SK-N-SH (cell line): ENCODE measurements at regions not wholly inside any gene's neighbourhood (a gene's known extent, or its start where the extent isn't known, plus 50 kb on each side); places are given as distances from the start of the nearest gene placed in this dataset.
A peak's percentile ranks its signal among the peaks of the same experiment; 100 is the strongest.

Experiments
- CTCF ChIA-PET: fragments of 300-600, 350-600 bp; formaldehyde crosslinking; extraction: SDS; loops from one replicate; lab custom pipeline; 2021; lab: Yijun Ruan, JAX
- POLR2A ChIA-PET: fragments of 350-600 bp; sonication (Branson Sonifier 250); formaldehyde crosslinking; extraction: SDS; loops from one replicate; lab custom pipeline; 2020; ENCODE audit warnings: antibody characterized with exemption, inconsistent platforms; lab: Yijun Ruan, JAX
- DNase-seq: peaks from one replicate; pipeline ENCODE4 v3.0.0; 2012
- H2AFZ ChIP-seq: fragments of 200-600 bp; sonication (generic); 2 replicates; pipeline ENCODE4 v1.8.1; 2016; ENCODE audit warnings: antibody characterized with exemption, mild to moderate bottlenecking, low read depth
- H3F3A ChIP-seq: fragments of 200-600 bp; sonication (generic); replicated peaks from 2 replicates; pipeline ENCODE3; 2016; ENCODE audit warnings: antibody characterized with exemption, mild to moderate bottlenecking; ENCODE audit not compliant: insufficient read depth
- H3K27ac ChIP-seq, 2 experiments: fragments of 200-500 bp in 1 of 2; fragments of 200-600 bp in 1 of 2; sonication (Bioruptor generic) in 1 of 2; sonication (generic), shearing (Covaris generic) in 1 of 2; 2 replicates each; pipeline versions ENCODE4 v1.5.1 to v1.6.1; 2014 to 2016; ENCODE audit warnings: low read depth in 2 of 2, inconsistent platforms in 1 of 2, low read length in 1 of 2, mild to moderate bottlenecking in 1 of 2, mixed read lengths in 1 of 2
- H3K27me3 ChIP-seq: fragments of 200-600 bp; sonication (generic), shearing (Covaris generic); 2 replicates; pipeline ENCODE4 v1.6.1; 2016; ENCODE audit warnings: mixed run types; ENCODE audit not compliant: insufficient read depth
- H3K36me3 ChIP-seq, 2 experiments: fragments of 200-500 bp in 1 of 2; fragments of 200-600 bp in 1 of 2; sonication (Bioruptor generic) in 1 of 2; sonication (generic) in 1 of 2; replicated peaks in 1 of 2; 2 replicates each; pipeline versions ENCODE3 to v1.5.1; 2014 to 2016; ENCODE audit warnings: low read length in 1 of 2, mild to moderate bottlenecking in 1 of 2; ENCODE audit not compliant: insufficient read depth in 2 of 2, control insufficient read depth in 1 of 2
- H3K4me1 ChIP-seq, 2 experiments: fragments of 200-500 bp in 1 of 2; fragments of 200-600 bp in 1 of 2; sonication (Bioruptor generic) in 1 of 2; sonication (generic), shearing (Covaris generic) in 1 of 2; 2 replicates each; pipeline versions ENCODE4 v1.5.1 to v1.6.1; 2014 to 2016; ENCODE audit warnings: low read depth in 1 of 2, low read length in 1 of 2, mixed run types in 1 of 2; ENCODE audit not compliant: insufficient read depth in 2 of 2, control insufficient read depth in 1 of 2
- H3K4me2 ChIP-seq: fragments of 200-600 bp; sonication (generic), shearing (Covaris generic); 2 replicates; pipeline ENCODE4 v1.6.1; 2017; ENCODE audit warnings: mixed run types
- H3K4me3 ChIP-seq, 2 experiments: fragments of 200-500 bp in 1 of 2; fragments of 200-600 bp in 1 of 2; sonication (Bioruptor generic) in 1 of 2; sonication (generic), shearing (Covaris generic) in 1 of 2; 2 replicates each; pipeline versions ENCODE4 v1.5.1 to v1.8.1; 2014 to 2016; ENCODE audit warnings: low read depth in 2 of 2, inconsistent platforms in 1 of 2, low read length in 1 of 2, mild to moderate bottlenecking in 1 of 2, mixed read lengths in 1 of 2, moderate library complexity in 1 of 2
- H3K79me2 ChIP-seq: fragments of 200-600 bp; sonication (generic); 2 replicates; pipeline ENCODE4 v1.8.1; 2017; ENCODE audit warnings: mild to moderate bottlenecking; ENCODE audit not compliant: insufficient read depth
- H3K9ac ChIP-seq: fragments of 200-600 bp; sonication (generic); 2 replicates; pipeline ENCODE4 v1.6.1; 2017; ENCODE audit warnings: mixed run types
- H3K9me2 ChIP-seq: fragments of 200-600 bp; sonication (generic); 2 replicates; pipeline ENCODE4 v1.6.1; 2017; ENCODE audit warnings: mixed run types
- H3K9me3 ChIP-seq: fragments of 200-600 bp; sonication (generic); 2 replicates; pipeline ENCODE4 v1.6.1; 2017; ENCODE audit warnings: mixed run types, mild to moderate bottlenecking, moderate library complexity
- H4K20me1 ChIP-seq: fragments of 200-600 bp; sonication (generic); 2 replicates; pipeline ENCODE4 v1.6.1; 2017; ENCODE audit warnings: mild to moderate bottlenecking, mixed run types; ENCODE audit not compliant: insufficient read depth
- FOSL2 ChIP-seq: IDR thresholded peaks from 2 replicates; pipeline ENCODE4 v1.4.0; 2012; ENCODE audit warnings: low read depth, mild to moderate bottlenecking, moderate library complexity, borderline replicate concordance
- FOXM1 ChIP-seq: IDR thresholded peaks from 2 replicates; pipeline ENCODE4 v1.4.0; 2012; ENCODE audit warnings: low read depth, mild to moderate bottlenecking
- NFIC ChIP-seq: IDR thresholded peaks from 2 replicates; pipeline ENCODE4 v1.4.0; 2012; ENCODE audit warnings: borderline replicate concordance
- POLR2AphosphoS5 ChIP-seq: IDR thresholded peaks from 2 replicates; pipeline ENCODE4 v1.6.1; 2012; ENCODE audit warnings: low read depth, low read length
- RFX5 ChIP-seq: IDR thresholded peaks from 2 replicates; pipeline ENCODE4 v1.6.1; 2012; ENCODE audit warnings: mild to moderate bottlenecking, improper control_type of control experiment, low read length
- SIN3A ChIP-seq: IDR thresholded peaks from 2 replicates; pipeline ENCODE4 v1.6.1; 2012; ENCODE audit warnings: low read depth, mild to moderate bottlenecking, low read length, moderate library complexity, borderline replicate concordance
- SMC3 ChIP-seq: IDR thresholded peaks from 2 replicates; pipeline ENCODE4 v1.6.1; 2012; ENCODE audit warnings: low read depth, low read length, improper control_type of control experiment
- TCF12 ChIP-seq: IDR thresholded peaks from 2 replicates; pipeline ENCODE4 v1.4.0; 2012
- USF2 ChIP-seq: fragments of 150-350 bp; IDR thresholded peaks from 2 replicates; pipeline ENCODE4 v1.6.1; 2017; ENCODE audit warnings: antibody characterized with exemption, low read length, low read depth, borderline replicate concordance
- WGBS: methylation state at CpG from one replicate; pipeline ENCODE4 v1.1.6; 2017; ENCODE audit warnings: low lambda C conversion rate; 5-methylcytosine and 5-hydroxymethylcytosine counted together

- H3K27me3 ChIP-seq, result no peaks in the 10 kb centered on the region
- TF ChIP-seq FOXM1, result no peak
- 0 out of 2 replicates have a peak, but pooled peaks have one; percentile 8 for TF ChIP-seq TCF12
- H3K4me2 ChIP-seq, result no peak overlapping the region
- no peak overlapping the region for H3K4me3 ChIP-seq
- no peak for DNase-seq
- H3K27ac ChIP-seq, result no peak overlapping the region
- POLR2A ChIA-PET, result no interaction called here
- 95% methylated on average over 3 of the region's 3 CpGs for WGBS
- H3K9me2 ChIP-seq, result no peaks in the 10 kb centered on the region
- no peaks in the 10 kb centered on the region for H3K79me2 ChIP-seq
- no peaks in the 10 kb centered on the region for H3K36me3 ChIP-seq
- no peak overlapping the region for H2AFZ ChIP-seq
- H3K9me3 ChIP-seq, result no peaks in the 10 kb centered on the region
- H4K20me1 ChIP-seq, result no peaks in the 10 kb centered on the region
- CTCF ChIA-PET, result no interaction called here
- no peak overlapping the region for H3K9ac ChIP-seq
- peaks cover 19% of the 10 kb centered on the region for H3F3A ChIP-seq
- peaks cover 20 to 26% of the 10 kb centered on the region in 2 experiments for H3K4me1 ChIP-seq
These were observed 301.4 kb upstream of the ZNF608 start for GRCh38 chr5:125047871-125048270.

- ChIA-PET CTCF (no interaction called here), POLR2A (no interaction called here)
- 91% methylated on average over 6 of the region's 6 CpGs for WGBS
- no peak overlapping the region for H3K4me2 ChIP-seq
- no peak overlapping the region for H3K9ac ChIP-seq
- H3K36me3 ChIP-seq, result no peaks in the 10 kb centered on the region
- H3K4me3 ChIP-seq, result no peak overlapping the region
- H3K79me2 ChIP-seq, result no peaks in the 10 kb centered on the region
- no peak for DNase-seq
- H3K4me1 ChIP-seq, result peaks cover under 1 to 4% of the 10 kb centered on the region in 2 experiments; a peak in 2 of 4 replicates
- TF ChIP-seq SMC3, result no peak
- TF ChIP-seq USF2, result no peak
- no peak for TF ChIP-seq NFIC
- H2AFZ ChIP-seq, result no peak overlapping the region
- H3K9me3 ChIP-seq, result no peaks in the 10 kb centered on the region
- no peak overlapping the region for H3K27ac ChIP-seq
- H3K27me3 ChIP-seq, result no peaks in the 10 kb centered on the region
- no peaks in the 10 kb centered on the region for H4K20me1 ChIP-seq
- no peaks in the 10 kb centered on the region for H3K9me2 ChIP-seq
- H3F3A ChIP-seq, result peaks cover 5% of the 10 kb centered on the region
These were observed 303.6 kb upstream of the ZNF608 start for GRCh38 chr5:125049721-125050702.

- Histone ChIP-seq H3K9me2 (no peaks in the 10 kb centered on the region), H3F3A (no peaks in the 10 kb centered on the region), H3K4me2 (no peak overlapping the region), H4K20me1 (no peaks in the 10 kb centered on the region), H3K9ac (no peak overlapping the region), H2AFZ (no peak overlapping the region), H3K27ac (no peak overlapping the region), H3K27me3 (no peaks in the 10 kb centered on the region), H3K36me3 (no peaks in the 10 kb centered on the region), H3K9me3 (no peaks in the 10 kb centered on the region), H3K79me2 (no peaks in the 10 kb centered on the region), H3K4me1 (no peaks in the 10 kb centered on the region), H3K4me3 (no peak overlapping the region)
- CTCF ChIA-PET, result no interaction called here
- DNase-seq, result no peak
- POLR2A ChIA-PET, result no interaction called here
- no peak for TF ChIP-seq RFX5
- no peak for TF ChIP-seq POLR2AphosphoS5
- no peak for TF ChIP-seq SIN3A
- no peak for TF ChIP-seq FOSL2
- 100% methylated on average over 1 of the region's 1 CpG for WGBS
These were observed 304.5 kb upstream of the ZNF608 start for GRCh38 chr5:125050926-125051325.
